ENCODE measurements at regions not wholly inside any gene's neighbourhood (a gene's known extent, or its start where the extent isn't known, plus 50 kb on each side); places are given as distances from the start of the nearest gene placed in this dataset.

- H3K9me3 ChIP-seq, result no peaks in the 10 kb centered on the region
- no peak for DNase-seq
- no peak for TF ChIP-seq POLR2AphosphoS5 (IDR thresholded peaks at IDR 0.05)
- no peak for TF ChIP-seq POLR2A (IDR thresholded peaks at IDR 0.05)
- TF ChIP-seq CTCF (IDR thresholded peaks at IDR 0.05), result no peak
- TF ChIP-seq EP300 (IDR thresholded peaks at IDR 0.05; ENCODE audit: low read depth), result no peak
- H3K4me1 ChIP-seq, result no peaks in the 10 kb centered on the region
- peaks cover 7% of the 10 kb centered on the region for H3K27me3 ChIP-seq
- H3K4me3 ChIP-seq, result no peak overlapping the region
- 83% methylated on average over 2 of the region's 2 CpGs; no CpG with 5 or more reads in 1 of the 2 donors for WGBS, 2 donors (ENCODE audit: low coverage in 1 of 2)
- in situ Hi-C loops (cut with MboI; ENCODE audit: low pct_ligation_motif_present in 1 of 4, low pct_unique_long_range_greater_than_20kb in 1 of 4, low sequenced_read_pairs in 3 of 4), result loop anchor here in 2 of 4 donors (25.0 kb wide), 1 partner anchor 192 kb away; no protein-coding TSS in a partner anchor
- no peaks in the 10 kb centered on the region for H3K36me3 ChIP-seq
- intact Hi-C loops (cut with DNase I; ENCODE audit: low total_unique reads), result no loop called here
- H3K27ac ChIP-seq, result no peak overlapping the region
Measured at GRCh38 chr17:33944826-33945225, 310.3 kb upstream of the CCL2 start.

- in situ Hi-C loops (cut with MboI; ENCODE audit: low pct_ligation_motif_present in 1 of 4, low pct_unique_long_range_greater_than_20kb in 1 of 4, low sequenced_read_pairs in 3 of 4), result loop anchor here in 2 of 4 donors (25.0 kb wide), 1 partner anchor 191 kb away; no protein-coding TSS in a partner anchor
- WGBS, 2 donors (ENCODE audit: low coverage in 1 of 2), result 53% methylated on average over 6 of the region's 6 CpGs; no CpG with 5 or more reads in 1 of the 2 donors
Measured at GRCh38 chr17:33945646-33946546, 309.2 kb upstream of the CCL2 start.

GRCh38 chr17:33947762-33948161, 307.3 kb upstream of the CCL2 start:
- TF ChIP-seq CTCF (IDR thresholded peaks at IDR 0.05) (no peak), POLR2AphosphoS5 (IDR thresholded peaks at IDR 0.05) (no peak), POLR2A (IDR thresholded peaks at IDR 0.05) (no peak)

More at GRCh38 chr17:33945646-33946546, 309.2 kb upstream of the CCL2 start:
- no peaks in the 10 kb centered on the region for H3K9me3 ChIP-seq
- H3K36me3 ChIP-seq, result no peaks in the 10 kb centered on the region
- H3K27ac ChIP-seq, result no peak overlapping the region
- no peak overlapping the region for H3K4me3 ChIP-seq
- intact Hi-C loops (cut with DNase I; ENCODE audit: low total_unique reads), result no loop called here
- no peak for TF ChIP-seq EP300 (IDR thresholded peaks at IDR 0.05; ENCODE audit: low read depth)
- no peak for TF ChIP-seq CTCF (IDR thresholded peaks at IDR 0.05)
- TF ChIP-seq POLR2AphosphoS5 (IDR thresholded peaks at IDR 0.05), result no peak
- no peak for TF ChIP-seq POLR2A (IDR thresholded peaks at IDR 0.05)
- DNase-seq, result no peak
- no peaks in the 10 kb centered on the region for H3K4me1 ChIP-seq
- peaks cover 7% of the 10 kb centered on the region for H3K27me3 ChIP-seq

GRCh38 chr17:33948309-33948708, 306.8 kb upstream of the CCL2 start:
- H3K36me3 ChIP-seq, result no peaks in the 10 kb centered on the region
- peaks cover 7% of the 10 kb centered on the region for H3K27me3 ChIP-seq
- in situ Hi-C loops (cut with MboI; ENCODE audit: low pct_ligation_motif_present in 1 of 4, low pct_unique_long_range_greater_than_20kb in 1 of 4, low sequenced_read_pairs in 3 of 4) (loop anchor here in 2 of 4 donors (25.0 kb wide), 1 partner anchor 189 kb away; no protein-coding TSS in a partner anchor), intact Hi-C loops (cut with DNase I; ENCODE audit: low total_unique reads) (no loop called here)
- TF ChIP-seq CTCF (IDR thresholded peaks at IDR 0.05), result no peak
- no peak for TF ChIP-seq POLR2A (IDR thresholded peaks at IDR 0.05)
- no peak for TF ChIP-seq EP300 (IDR thresholded peaks at IDR 0.05; ENCODE audit: low read depth)
- TF ChIP-seq POLR2AphosphoS5 (IDR thresholded peaks at IDR 0.05), result no peak
- H3K27ac ChIP-seq, result no peak overlapping the region
- WGBS, 2 donors (ENCODE audit: low coverage in 1 of 2), result 84% methylated on average over 7 of the region's 7 CpGs; no CpG with 5 or more reads in 1 of the 2 donors
- H3K4me1 ChIP-seq, result no peaks in the 10 kb centered on the region
- no peak overlapping the region for H3K4me3 ChIP-seq
- H3K9me3 ChIP-seq, result no peaks in the 10 kb centered on the region
- no peak for DNase-seq

More at GRCh38 chr17:33947762-33948161, 307.3 kb upstream of the CCL2 start:
- Histone ChIP-seq H3K9me3 (no peaks in the 10 kb centered on the region), H3K27ac (no peak overlapping the region), H3K27me3 (peaks cover 7% of the 10 kb centered on the region), H3K4me1 (no peaks in the 10 kb centered on the region), H3K4me3 (no peak overlapping the region), H3K36me3 (no peaks in the 10 kb centered on the region)
- intact Hi-C loops (cut with DNase I; ENCODE audit: low total_unique reads), result no loop called here
- in situ Hi-C loops (cut with MboI; ENCODE audit: low pct_ligation_motif_present in 1 of 4, low pct_unique_long_range_greater_than_20kb in 1 of 4, low sequenced_read_pairs in 3 of 4), result loop anchor here in 2 of 4 donors (25.0 kb wide), 1 partner anchor 190 kb away; no protein-coding TSS in a partner anchor
- no peak for DNase-seq

All from transverse colon (tissue), 4 donors.